Right hindlimb (tissue), 1 donor: ENCODE measurements at regions not wholly inside any gene's neighbourhood (a gene's known extent, or its start where the extent isn't known, plus 50 kb on each side); places are given as distances from the start of the nearest gene placed in this dataset.
A peak's percentile ranks its signal among the peaks of the same experiment; 100 is the strongest.
"Not testable (repeated sequence)": the region's sequence is repeated elsewhere in the genome, so short reads cannot be mapped to it uniquely, and the experiment has no call there.

Experiments used
- DNase-seq: peaks from one replicate; pipeline ENCODE4 v3.0.0-alpha.2; 2018

DNA sequence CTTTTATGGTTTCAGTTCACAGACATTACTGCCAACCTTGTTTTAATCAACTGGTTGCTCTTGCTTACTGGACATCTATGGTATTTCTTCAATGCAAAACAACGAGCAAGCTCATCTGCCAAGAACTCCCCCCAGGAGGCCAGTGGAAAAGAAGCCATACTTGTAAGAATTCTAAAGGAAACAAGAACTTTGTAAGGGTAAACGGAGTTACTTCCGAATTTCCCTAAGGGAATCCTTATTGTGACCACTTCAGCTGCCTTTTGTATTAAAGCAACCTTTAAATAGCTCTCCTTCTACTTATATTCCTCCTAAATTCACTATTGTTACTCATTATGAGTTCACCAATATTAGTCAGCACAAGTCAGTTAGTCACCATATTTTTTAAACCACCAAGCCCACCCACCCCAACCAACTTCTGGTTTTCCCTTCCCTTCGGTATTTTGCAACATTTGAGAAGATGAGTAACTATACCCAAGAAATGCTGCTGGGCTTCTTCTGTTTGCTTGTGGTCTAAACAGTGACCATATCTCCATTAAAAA lies 602.8 kb upstream of the DIPK2B start:
- no peak for DNase-seq

DNA sequence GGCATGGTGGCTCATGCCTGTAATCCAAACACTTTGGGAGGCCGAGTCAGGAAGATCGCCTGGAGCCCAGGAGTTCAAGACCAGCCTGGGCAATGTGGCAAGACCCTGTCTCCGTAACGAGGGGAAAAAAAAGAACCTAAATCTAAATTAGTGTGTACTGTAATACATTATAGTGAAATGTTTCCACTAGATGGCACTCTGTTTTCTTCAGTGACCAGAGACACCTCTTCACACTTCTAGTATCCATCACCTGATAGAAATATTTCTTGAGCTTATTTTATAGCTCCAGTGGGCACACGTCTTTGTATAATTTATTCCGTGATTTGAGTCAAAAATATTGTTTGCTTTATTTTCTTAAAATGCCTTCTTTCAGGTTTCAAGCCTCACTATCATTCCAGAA lies 600.9 kb upstream of the DIPK2B start:
- DNase-seq, result no peak

DNA sequence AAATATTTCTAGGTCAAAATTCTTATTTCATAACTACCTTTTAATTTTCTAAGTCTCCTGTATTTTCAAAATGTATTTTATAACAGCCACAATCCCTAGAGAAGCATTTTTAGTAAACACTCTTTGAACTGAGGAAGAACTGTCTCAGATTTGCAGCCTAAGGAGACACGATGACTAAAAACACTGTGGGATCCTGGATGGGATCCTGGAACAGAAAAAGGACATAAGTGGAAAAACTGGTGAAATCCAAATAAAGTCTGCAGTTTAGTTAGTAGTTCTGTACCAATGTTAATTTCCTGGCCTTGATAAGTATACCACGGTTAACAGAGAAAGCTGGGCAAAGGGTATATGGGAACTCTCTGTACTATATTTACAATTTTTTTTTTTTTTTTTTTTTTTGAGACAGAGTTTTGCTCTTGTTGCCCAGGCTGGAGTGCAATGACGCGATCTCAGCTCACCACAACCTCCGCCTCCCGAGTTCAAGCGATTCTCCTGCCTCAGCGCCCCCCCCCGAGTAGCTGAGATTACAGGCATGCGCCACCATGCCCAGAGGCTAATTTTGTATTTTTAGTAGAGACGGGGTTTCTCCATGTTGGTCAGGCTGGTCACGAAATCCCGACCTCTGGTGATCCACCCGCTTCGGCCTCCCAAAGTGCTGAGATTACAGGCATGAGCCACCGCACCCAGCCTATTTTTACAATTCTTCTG lies 600.2 kb upstream of the DIPK2B start:
- DNase-seq, result not testable (repeated sequence)

DNA sequence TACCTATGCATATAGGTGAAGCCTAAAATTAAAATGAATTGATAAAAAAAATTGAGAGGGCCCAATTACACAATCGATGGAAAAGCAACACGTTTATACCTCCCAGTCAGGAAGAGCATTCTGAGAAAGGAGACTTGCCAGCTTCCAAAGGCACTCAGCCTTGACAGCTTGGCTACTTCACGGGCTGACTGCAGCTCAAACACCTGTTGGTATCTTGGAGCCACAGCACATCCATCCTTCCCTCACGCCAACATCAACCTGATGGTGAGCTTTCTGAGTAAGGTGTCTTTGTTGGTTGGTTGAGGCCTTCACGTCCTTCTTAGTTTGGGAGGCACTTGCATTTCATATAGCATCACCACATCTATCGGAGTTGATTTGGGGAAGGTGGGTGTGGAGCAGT lies 598.9 kb upstream of the DIPK2B start:
- DNase-seq, result no peak

DNA sequence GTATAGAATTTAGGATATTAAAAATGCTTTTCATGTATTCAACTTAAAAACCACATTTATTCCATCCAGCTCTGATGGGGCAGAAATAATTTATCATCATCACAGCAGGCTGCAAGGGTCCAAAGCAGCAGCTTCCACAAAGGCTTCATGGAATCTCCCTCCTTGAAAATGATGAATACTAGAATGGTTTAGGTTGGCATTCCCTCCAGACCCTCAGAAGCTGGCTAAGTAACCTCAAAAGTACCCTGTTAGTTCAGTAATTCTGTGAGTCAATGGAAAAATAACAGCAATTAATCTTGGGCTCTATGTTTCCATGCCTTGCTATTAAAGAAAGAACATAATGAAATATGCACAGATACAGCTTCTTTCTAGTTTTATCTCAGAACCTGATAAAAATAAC lies 594.9 kb upstream of the DIPK2B start:
- no peak for DNase-seq

DNA sequence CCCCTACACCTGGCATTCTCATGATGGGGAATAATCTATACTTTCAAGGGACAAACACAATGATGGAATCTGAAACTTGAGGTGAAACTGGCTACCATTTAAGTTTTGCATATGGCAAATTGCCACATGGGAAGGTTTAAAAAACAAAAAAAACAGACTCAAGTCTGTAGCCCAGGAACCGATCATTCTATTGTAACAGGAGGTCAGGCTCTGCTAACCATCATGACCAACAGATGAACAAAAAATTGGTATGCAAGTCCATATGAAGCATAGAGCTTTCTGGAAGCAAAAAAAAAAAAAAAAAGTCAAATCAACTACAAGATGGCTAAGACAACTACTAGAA lies 594.3 kb upstream of the DIPK2B start:
- no peak for DNase-seq

DNA sequence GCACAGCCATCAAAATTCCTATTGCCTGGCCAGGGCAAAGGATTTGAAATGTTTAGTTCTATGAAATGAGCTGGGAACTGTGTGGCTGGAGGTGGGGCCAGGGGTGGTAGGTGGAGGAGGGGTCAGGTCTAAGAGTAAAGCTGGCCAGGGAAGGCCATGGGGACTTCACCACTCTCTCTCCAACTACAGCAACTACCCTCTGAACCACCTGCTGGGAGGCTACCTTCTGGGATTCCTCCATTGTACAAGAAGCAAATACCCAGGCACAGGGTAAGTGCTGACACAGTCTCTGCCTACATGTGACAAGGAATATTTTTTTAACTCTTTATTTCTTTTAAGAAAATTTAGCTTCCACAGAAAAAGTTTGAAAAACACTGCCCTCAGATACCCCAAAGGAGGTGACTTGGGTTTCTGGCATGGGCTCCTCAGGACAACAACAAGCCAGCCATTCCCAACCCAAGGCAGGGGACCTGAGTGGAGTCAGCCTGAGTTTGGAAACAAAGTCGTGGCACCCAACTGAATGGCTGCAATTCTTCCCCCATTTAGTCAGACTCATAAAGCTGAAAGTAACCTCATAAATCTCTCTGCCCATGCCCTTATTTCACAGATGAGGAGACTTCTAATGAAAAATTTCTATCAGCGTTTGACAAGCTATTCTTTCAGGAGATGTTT lies 593.8 kb upstream of the DIPK2B start:
- DNase-seq, result no peak

DNA sequence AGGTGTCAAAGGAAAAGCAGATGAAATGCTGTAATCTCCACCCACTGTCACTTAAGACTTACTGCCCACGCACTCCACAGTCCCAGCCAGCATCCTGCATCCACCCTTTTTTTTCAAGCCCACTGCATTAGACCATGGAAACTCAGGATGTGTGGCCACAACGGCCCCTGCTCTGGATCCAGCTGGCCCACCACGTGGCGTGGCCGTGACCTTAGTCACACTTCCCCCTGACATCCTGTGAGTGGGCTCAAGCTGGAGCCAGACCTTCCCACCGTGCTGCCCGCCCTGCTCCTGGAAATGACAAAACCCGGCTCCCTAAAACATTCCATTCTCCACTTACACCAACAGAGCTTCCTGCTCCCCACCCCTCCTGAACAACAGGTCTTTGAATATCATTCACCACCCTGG lies 588.3 kb upstream of the DIPK2B start:
- no peak for DNase-seq

DNA sequence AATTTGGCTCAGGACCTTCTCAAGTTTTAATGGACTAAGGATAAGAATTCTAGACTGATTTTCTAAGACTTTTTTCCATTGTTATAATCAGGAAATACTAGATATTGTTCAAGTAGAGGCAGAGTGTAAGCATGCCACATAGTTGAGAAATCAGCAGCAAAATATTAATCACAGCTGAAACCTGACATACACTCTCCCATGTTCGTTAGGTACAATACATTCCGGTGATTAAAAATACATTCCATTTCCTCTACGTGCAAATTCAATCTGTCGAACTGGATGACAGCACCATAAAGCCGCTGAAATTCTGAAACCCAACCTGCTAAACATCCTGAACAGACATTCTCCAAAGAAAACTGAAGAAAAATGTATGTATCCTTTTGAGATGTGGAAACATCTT lies 587.6 kb upstream of the DIPK2B start:
- no peak for DNase-seq

DNA sequence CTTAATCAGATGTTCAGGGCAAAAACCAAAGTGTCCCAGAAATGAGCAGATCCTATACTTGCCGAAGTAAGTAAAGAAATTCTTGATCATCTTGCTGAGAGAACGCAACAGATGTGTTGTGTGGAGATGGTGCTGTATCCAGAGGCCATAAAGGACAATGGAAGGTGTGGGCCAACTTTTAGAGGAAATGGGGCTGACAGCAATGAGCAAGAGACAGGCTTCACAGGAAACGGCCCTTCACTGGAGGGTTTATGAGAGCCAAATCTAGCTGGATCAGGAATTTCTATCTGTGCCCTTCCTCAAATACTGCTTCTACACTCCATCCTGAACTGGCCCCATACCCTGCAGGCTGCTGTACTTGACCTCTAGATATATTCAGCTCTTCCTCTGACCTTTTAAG lies 583.9 kb upstream of the DIPK2B start:
- DNase-seq, result no peak

DNA sequence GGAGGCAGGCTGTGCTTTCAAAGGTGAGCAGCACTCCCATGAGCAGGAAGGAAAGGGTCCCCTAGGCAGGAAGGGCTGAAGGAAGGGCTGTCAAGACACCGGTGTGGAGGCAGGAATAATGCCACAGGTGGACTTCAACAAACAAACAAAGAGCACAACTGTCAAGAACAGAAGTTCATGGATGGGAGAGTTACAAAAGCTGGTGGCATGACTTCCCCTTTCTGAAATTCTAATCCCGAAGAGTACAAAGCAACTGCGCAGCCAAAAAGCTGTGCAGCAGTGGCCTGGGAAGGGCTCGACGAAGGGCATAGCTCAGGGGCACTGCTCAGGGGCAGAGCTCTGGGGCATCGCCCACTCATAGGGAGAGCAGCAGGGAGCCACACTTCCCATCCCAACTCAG lies 582.3 kb upstream of the DIPK2B start:
- no peak for DNase-seq

DNA sequence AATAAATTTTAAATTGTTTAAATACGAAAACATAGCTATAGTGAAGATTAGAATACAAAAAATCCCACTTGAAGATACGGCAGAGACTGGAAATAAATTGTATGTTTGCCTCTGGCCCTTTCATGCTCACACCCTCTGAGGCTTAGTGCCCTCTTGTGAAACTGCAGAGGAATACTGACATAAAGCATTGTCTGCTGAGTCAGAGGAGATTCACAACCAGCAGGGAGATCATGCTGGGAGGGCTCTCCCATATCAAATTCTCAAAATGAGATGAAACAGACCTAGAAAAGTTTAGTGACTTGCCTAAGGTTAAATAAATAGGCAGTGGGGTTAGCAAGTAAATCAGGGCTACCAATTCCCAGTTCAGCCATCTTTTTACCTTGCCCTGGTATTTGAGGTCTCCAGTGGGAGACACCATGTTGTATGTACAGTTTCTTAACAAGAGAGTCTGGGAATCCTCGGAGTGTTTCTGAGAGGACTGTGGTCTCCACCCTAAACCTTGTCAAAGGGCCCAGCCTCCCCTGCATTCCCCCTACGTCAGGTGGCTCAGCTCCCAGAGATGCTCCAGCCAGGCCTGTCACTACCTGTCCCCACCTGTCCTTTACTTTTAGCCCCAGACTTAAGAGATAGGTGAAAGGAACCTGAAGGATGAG lies 581.4 kb upstream of the DIPK2B start:
- DNase-seq, result no peak

GRCh38 chrX:45778616-45779015 lies 577.9 kb upstream of the DIPK2B start:
- DNase-seq, result no peak

GRCh38 chrX:45777366-45777765 lies 576.7 kb upstream of the DIPK2B start:
- DNase-seq, result no peak

DNA sequence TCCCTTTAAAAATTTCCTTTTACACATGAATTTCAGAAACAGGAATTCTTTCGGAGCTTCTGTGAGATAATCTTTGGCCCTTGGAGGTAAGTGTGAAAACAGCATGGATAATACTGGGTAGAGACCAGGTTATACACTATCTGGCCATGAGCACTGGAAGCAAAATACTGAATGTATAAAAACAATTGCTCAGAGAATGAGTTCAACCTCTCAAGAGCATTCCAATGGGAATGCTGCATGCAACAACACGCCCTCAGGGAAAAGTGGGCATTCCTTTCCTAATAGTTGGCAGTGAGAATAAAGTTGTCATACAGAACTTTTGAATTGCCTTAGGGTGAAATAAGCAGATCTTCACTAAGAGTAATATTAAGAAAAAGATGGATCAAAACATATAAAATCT lies 574.8 kb upstream of the DIPK2B start:
- no peak for DNase-seq

GRCh38 chrX:45774961-45775360 lies 574.3 kb upstream of the DIPK2B start:
- no peak for DNase-seq

DNA sequence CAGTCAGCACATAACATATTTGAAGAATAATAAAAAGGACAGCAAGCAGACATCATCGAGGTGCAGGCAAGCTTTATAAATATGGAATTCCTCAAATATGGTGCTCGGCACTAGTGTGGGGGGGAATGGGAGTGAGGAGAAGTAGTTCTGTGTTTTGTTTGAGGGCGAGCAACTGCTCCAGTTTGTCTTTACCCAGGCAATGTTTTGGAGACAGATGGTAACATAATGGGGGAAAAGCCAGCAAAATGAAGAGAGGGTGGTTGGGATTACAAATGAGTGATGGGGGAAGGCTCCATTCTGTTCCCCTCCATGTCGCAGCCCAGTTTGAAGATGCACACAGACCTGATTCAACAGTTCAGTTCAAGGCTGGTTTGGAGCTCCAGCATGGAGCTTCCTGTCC lies 572.9 kb upstream of the DIPK2B start:
- DNase-seq, result no peak

DNA sequence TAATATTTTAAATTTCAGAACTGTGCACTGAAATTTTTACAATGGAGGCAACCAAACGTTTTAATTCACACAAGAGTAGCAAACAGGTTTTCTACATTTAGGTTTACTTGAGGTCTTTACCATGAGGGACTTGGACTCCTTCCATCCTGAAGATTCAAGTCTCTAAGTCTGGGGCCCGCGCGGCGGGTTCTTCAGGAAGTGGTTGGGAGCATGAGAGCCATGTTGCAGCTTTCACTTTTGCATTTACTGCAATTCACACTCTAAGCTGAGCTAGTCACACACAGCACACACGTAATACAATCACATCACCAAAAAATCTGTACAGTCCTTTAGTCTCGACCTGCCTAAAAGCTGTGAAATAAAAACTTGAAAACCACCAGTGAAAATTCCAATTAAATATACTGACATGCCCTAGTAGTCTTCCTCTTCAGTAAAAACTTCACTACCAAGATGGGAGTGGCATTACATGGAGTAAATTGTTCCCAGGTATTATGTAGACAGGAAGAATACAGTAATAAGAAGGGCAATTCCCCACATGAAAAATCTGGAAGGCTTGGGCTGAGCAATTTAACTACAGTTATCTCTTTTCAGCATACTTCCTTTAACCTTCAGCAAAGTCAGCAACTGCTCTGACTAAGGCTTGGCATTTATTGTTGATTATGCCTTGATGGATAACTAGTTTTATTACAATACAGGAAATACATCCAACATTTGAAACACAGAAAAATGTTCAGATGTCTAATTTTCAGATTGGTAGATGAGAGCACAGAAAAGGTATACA lies 571.1 kb upstream of the DIPK2B start:
- peak; percentile 22 for DNase-seq

- peak; percentile 19 for DNase-seq
Observed at GRCh38 chrX:45771114-45771513, 570.4 kb upstream of the DIPK2B start.

DNA sequence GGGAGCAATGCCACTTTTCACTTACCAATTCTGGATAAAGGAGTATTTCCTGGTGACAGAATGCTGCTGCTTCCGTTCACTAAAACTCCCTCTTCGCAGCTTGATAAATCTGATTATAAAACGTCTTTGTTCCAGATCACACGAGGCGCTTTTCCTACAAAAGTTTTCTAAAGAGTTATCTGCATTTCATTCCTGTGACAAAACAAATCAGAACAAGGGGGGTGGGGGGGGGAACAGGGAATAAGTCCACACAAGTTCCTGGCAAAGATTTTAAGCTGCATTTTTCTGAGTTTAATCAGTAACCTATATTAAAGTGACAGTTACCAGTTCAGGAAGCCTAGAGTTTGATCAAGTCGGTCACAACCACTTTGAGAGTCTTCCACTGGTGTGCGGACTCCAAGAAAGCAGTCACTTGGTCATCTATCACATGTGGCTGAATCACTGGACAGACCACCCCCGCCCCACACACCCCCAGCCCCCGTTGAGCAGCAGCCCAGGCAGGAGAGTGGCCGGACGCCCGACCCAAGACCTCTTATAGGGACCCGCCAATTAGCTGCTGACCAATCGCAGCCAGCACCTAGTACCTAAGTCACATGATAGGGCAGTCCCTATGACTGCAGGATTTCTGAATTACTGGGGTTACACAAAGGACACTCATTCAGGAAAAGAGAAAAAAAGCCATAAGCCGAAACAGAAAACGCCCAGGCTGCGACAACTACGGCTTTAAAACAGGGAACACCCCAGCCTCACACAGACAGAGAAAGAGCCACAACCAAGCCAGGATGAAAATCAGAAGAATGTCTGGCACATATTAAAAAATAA lies 569.3 kb upstream of the DIPK2B start:
- peak; percentile 82 for DNase-seq

GRCh38 chrX:45768666-45769236 lies 568.1 kb upstream of the DIPK2B start:
- DNase-seq, result no peak

- DNase-seq, result no peak
Observed at GRCh38 chrX:45766981-45767501, 566.4 kb upstream of the DIPK2B start.
